Hypothalamus (tissue), 51 donors: ENCODE measurements at regions not wholly inside any gene's neighbourhood (a gene's known extent, or its start where the extent isn't known, plus 50 kb on each side); places are given as distances from the start of the nearest gene placed in this dataset.

Experiments
- DNase-seq, 51 donors: peaks; one replicate each; lab custom pipeline; 2025; lab: John Stamatoyannopoulos, UW

DNA sequence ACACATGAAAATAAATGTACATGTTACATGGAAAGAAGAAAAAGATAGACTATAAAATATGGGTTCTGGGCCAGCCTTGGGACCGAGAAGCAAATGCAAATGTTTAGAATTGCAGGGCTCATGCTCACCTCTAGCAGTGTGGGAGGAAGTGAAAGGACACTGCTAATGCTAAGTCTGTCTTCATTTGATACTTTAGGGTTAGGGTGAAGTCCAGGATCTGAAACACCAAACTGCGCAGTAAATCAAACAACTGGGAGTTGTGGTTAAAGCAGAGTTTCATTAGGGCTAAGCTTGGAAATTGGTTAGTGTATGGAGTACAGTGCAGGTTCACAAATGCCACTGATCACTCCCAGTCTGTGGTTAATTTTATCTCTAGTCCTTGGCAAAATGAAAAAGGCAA lies 73.2 kb upstream of the PDK4 start:
- no peak for DNase-seq

DNA sequence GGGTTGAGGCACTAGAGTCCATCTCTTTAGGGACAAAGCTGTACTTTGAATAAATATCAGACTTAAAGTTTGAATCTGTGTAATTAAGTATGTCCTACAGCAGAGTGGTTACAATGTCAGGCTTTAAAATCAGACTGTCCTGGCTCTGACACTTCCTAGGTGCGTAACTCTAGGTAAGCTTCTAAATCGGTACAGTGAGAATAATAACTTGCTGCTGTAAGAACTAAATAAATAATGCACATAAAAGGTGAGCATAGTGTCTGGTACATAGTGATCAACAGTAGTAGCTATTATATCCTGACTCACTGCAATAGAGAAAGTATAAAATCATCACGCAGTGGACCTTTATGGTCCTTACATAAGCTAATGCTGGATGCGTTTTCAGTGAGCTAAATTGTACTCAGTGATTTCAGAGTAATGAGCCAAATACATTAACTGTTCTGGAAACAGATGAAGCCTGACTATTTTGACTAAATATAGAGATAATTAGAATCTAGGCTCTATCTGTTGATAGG lies 72.2 kb upstream of the PDK4 start:
- no peak for DNase-seq

DNA sequence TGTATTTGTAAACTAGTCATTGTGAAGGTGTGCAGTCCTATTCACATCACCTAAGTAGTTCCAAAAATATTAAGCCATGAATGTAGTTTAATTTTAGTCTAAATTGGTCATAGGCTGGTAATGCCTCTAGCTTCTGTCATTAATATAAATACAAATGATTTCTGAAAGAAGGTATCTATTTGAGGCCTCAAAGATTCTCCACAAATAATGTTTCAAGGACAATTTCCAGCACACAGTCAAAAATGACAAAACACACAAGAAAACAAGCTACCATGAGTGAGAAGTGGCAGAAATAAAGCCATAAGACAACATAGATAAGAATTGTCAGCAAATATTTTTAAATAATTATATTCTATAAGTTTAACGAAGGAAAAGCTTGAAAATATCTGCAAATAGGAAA lies 66.7 kb upstream of the PDK4 start:
- DNase-seq = no peak

DNA sequence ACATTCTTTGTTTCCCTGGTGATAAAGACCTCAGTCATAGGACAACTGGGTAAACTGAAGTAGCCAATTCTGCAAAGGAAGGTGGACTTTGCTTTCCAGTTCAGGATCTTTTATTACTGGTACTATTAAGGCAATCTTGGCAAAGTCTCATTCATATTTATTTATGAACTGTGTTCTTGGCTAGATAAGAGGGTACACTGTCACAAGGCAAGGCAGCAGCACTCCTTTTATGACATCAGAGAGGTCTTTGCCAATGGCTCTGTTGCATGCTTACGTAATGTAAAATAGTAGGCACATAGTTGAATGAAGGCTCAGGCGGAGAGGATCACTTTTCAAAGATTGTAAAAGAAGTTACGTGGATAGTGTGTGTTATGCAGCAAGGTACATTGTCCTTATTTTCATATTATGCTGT lies 63.7 kb upstream of the PDK4 start:
- no peak for DNase-seq

DNA sequence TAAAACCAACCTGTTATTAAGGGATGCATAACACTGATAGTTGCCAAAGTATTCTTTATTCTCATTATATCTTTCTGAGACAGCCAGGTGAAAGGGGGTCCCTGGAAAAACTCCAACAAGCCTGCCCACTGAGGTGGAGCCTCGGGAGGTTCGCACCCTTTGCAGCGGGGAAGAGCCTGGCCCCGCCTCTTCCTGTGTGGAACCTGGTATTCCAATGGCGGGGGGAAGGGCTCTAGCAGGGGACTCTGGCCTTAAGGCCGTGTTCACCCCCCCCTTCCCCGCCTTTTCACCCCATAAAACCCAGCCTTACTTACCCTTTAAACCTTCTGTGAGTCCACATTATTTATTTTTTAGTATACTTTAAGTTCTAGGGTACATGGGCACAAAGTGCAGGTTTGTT lies 62.4 kb upstream of the PDK4 start:
- no peak for DNase-seq

DNA sequence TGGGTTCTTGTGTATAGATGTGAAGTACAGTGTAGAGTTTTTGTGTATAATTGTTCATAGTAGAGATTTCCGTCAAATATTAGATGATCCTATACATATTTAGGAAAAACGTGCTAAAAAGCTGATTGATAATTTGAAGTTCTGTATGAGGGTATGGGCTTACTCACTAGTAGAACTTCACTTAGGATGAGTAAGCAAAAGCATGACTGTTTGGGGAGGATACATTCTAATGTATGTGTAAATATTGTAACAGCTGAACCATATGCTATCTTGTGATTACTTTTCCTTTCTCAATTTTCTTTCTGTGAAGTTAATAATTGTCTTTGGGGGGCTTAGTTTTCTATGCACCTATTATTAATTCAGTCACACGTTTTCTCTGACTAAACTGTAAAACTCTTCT lies 53.2 kb upstream of the PDK4 start:
- DNase-seq = no peak

DNA sequence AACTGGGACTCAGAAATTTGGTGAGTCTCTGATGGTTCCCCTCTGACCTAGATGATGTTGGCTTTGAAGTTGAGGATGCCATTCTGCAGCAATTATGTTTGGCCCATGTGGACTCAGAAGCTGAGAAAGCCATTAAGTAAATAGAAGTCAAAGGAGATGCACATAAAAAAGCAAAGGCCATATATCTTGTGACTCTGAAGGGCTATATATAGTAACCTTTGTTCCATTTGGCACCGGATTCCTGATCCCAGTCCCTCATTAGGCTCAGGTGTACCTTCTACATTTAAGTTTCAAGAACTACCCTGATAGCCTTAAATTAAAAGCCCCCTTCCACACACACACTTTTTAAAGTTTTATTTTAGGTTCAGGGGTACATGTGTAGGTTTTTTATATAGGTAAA lies 50.0 kb upstream of the PDK4 start:
- no peak for DNase-seq
